HCT116 (cell line): ENCODE measurements at regions not wholly inside any gene's neighbourhood (a gene's known extent, or its start where the extent isn't known, plus 50 kb on each side); places are given as distances from the start of the nearest gene placed in this dataset.
"Not testable (repeated sequence)": the region's sequence is repeated elsewhere in the genome, so short reads cannot be mapped to it uniquely, and the experiment has no call there.

ENCODE experiments used
- ATAC-seq: fragments of 200-7000 bp; cut with Tn5 transposase; 2 replicates; pipeline ENCODE4 v1.9.1; 2020; ENCODE audit warnings: mild to moderate bottlenecking, moderate library complexity
- BruUV-seq: library from RNA; stranded (reverse); fragments of 400-500 nt; replicated peaks from 2 replicates; lab custom pipeline; 2021; lab: Mats Ljungman, UMichigan
- CTCF ChIA-PET: fragments of 300-600 bp; sonication (Branson Sonifier 250); formaldehyde crosslinking; loops from one replicate; lab custom pipeline; 2021; ENCODE audit warnings: antibody characterized with exemption; lab: Charles Lee
- POLR2A ChIA-PET: fragments of 300-600, 350-600 bp; sonication (Branson Sonifier 250); formaldehyde crosslinking; loops from one replicate; lab custom pipeline; 2021; ENCODE audit warnings: antibody characterized with exemption; lab: Charles Lee
- RAD21 ChIA-PET, 2 experiments: fragments of 300-600 bp; sonication (Branson Sonifier 250); formaldehyde crosslinking; loops; one replicate each; lab custom pipeline; 2023; ENCODE audit warnings: low total read pairs in 2 of 2; ENCODE audit not compliant: uncharacterized antibody in 2 of 2, unreplicated experiment in 2 of 2, low non-redundant PET in 1 of 2; lab: Charles Lee
- DNase-seq: peaks from one replicate; pipeline ENCODE4 v3.0.0-alpha.2; 2010; ENCODE audit warnings: low read depth, low spot score
- H2AFZ ChIP-seq: fragments of 200-600 bp; shearing (Covaris generic), sonication (generic); 2 replicates; pipeline ENCODE4 v1.6.1; 2017; ENCODE audit warnings: low read depth, mixed run types, mixed read lengths, antibody characterized with exemption, low read length; ENCODE audit not compliant: poor library complexity, severe bottlenecking
- H3K27ac ChIP-seq: 2 replicates; pipeline ENCODE4 v1.5.1; 2012; ENCODE audit warnings: low read depth, low read length
- H3K27me3 ChIP-seq: fragments of 200-600 bp; sonication (generic); 2 replicates; pipeline ENCODE4 v1.6.1; 2016; ENCODE audit warnings: mixed run types, low read length, mixed read lengths; ENCODE audit not compliant: insufficient read depth
- H3K36me3 ChIP-seq, 2 experiments: fragments of 200-500 bp in 1 of 2; fragments of 200-600 bp in 1 of 2; sonication (Bioruptor generic) in 1 of 2; sonication (generic) in 1 of 2; 2 replicates each; pipeline versions ENCODE4 v1.5.1 to v1.6.1; 2014 to 2016; ENCODE audit warnings: low read length in 2 of 2, inconsistent platforms in 1 of 2, mixed read lengths in 1 of 2, mixed run types in 1 of 2; ENCODE audit not compliant: insufficient read depth in 2 of 2, control insufficient read depth in 1 of 2
- H3K4me1 ChIP-seq, 2 experiments: fragments of 200-600 bp in 1 of 2; sonication (generic) in 1 of 2; 2 replicates each; pipeline versions ENCODE4 v1.5.1 to v1.6.1; 2012 to 2017; ENCODE audit warnings: low read length in 2 of 2, inconsistent platforms in 1 of 2, mild to moderate bottlenecking in 1 of 2, mixed read lengths in 1 of 2, mixed run types in 1 of 2, moderate library complexity in 1 of 2; ENCODE audit not compliant: insufficient read depth in 2 of 2, control insufficient read depth in 1 of 2
- H3K4me2 ChIP-seq: fragments of 200-600 bp; sonication (generic); 2 replicates; pipeline ENCODE4 v1.6.1; 2017; ENCODE audit warnings: mixed run types, low read length, mixed read lengths
- H3K4me3 ChIP-seq, 2 experiments: fragments of 200-600 bp in 1 of 2; sonication (generic) in 1 of 2; replicated peaks in 1 of 2; 2 replicates each; pipeline ENCODE4 v1.5.1; 2011 to 2016; ENCODE audit warnings: low read length in 2 of 2, control low read depth in 1 of 2, low read depth in 1 of 2, mild to moderate bottlenecking in 1 of 2, mixed read lengths in 1 of 2, mixed run types in 1 of 2
- H3K79me2 ChIP-seq: fragments of 200-600 bp; sonication (generic); 2 replicates; pipeline ENCODE4 v1.6.1; 2017; ENCODE audit warnings: mild to moderate bottlenecking, mixed run types, low read length, moderate library complexity, mixed read lengths; ENCODE audit not compliant: insufficient read depth
- H3K9ac ChIP-seq: fragments of 200-600 bp; sonication (generic); 2 replicates; pipeline ENCODE4 v1.6.1; 2016; ENCODE audit warnings: low read length, mixed read lengths
- H3K9me2 ChIP-seq: fragments of 200-600 bp; sonication (generic), shearing (Covaris generic); 2 replicates; pipeline ENCODE4 v1.6.1; 2017; ENCODE audit warnings: mixed run types, mild to moderate bottlenecking, moderate library complexity; ENCODE audit not compliant: insufficient read depth
- H3K9me3 ChIP-seq, 2 experiments: fragments of 200-500 bp in 1 of 2; fragments of 200-600 bp in 1 of 2; sonication (Bioruptor generic) in 1 of 2; sonication (generic) in 1 of 2; 2 replicates each; pipeline ENCODE4 v1.6.1; 2014 to 2017; ENCODE audit warnings: low read length in 2 of 2, mixed read lengths in 2 of 2, inconsistent platforms in 1 of 2, low read depth in 1 of 2, mild to moderate bottlenecking in 1 of 2, mixed run types in 1 of 2, moderate library complexity in 1 of 2; ENCODE audit not compliant: control insufficient read depth in 1 of 2, insufficient read depth in 1 of 2
- H4K20me1 ChIP-seq: fragments of 200-600 bp; sonication (generic), shearing (Covaris generic); 2 replicates; pipeline ENCODE4 v1.6.1; 2017; ENCODE audit warnings: mixed run types, mild to moderate bottlenecking, moderate library complexity; ENCODE audit not compliant: insufficient read depth
- CBX3 ChIP-seq: IDR thresholded peaks from 2 replicates; pipeline ENCODE4 v1.6.1; 2012; ENCODE audit warnings: low read depth
- POLR2AphosphoS5 ChIP-seq: IDR thresholded peaks from 2 replicates; pipeline ENCODE4 v1.6.1; 2011; ENCODE audit warnings: mild to moderate bottlenecking, low read depth, low read length, moderate library complexity
- SP1 ChIP-seq: IDR thresholded peaks from 2 replicates; pipeline ENCODE4 v1.6.1; 2012; ENCODE audit warnings: low read depth
- SRF ChIP-seq: IDR thresholded peaks from 2 replicates; pipeline ENCODE4 v1.6.1; 2012; ENCODE audit warnings: low read depth
- ZBTB33 ChIP-seq: IDR thresholded peaks from 2 replicates; pipeline ENCODE4 v1.6.1; 2011; ENCODE audit warnings: mild to moderate bottlenecking, low read length, moderate library complexity; ENCODE audit not compliant: insufficient replicate concordance; ENCODE audit errors: extremely low read depth
- ZFX ChIP-seq: fragments of 450-650 bp; IDR thresholded peaks from 2 replicates; pipeline ENCODE4 v1.6.1; 2017
- ZNF274 ChIP-seq: fragments of 200-500 bp; sonication (Bioruptor generic); IDR thresholded peaks from 2 replicates; pipeline ENCODE4 v1.6.1; 2014; ENCODE audit warnings: mild to moderate bottlenecking, low read depth, low read length, inconsistent platforms
- intact Hi-C: fragments of 100-400 bp; cut with micrococcal nuclease; formaldehyde crosslinking; loops from 2 replicates; pipeline ENCODE4 v1.10.0; 2022
- TF ChIP-seq, protein P1 (sequence below): IDR thresholded peaks from 2 replicates; pipeline ENCODE4 v1.6.1; 2012; ENCODE audit warnings: low read depth
- TF ChIP-seq, protein P2 (sequence below), 3 experiments: fragments of 200-600 bp in 1 of 3; sonication (generic) in 1 of 3; IDR thresholded peaks in 2 of 3; conservative IDR thresholded peaks in 1 of 3; 2 replicates each; pipeline ENCODE4 v1.5.1; 2012 to 2017; ENCODE audit warnings: low read depth in 2 of 3, low read length in 2 of 3, antibody characterized with exemption in 1 of 3, borderline replicate concordance in 1 of 3, control low read depth in 1 of 3, mild to moderate bottlenecking in 1 of 3, mixed read lengths in 1 of 3, mixed run types in 1 of 3, moderate library complexity in 1 of 3; ENCODE audit not compliant: insufficient read depth in 1 of 3

GRCh38 chr4:75284831-75285230 is 229.4 kb downstream of the RCHY1 start (continued):
- no peak for TF ChIP-seq ZBTB33
- no peak for TF ChIP-seq SP1
- TF ChIP-seq POLR2AphosphoS5: no peak
- no peak for TF ChIP-seq ZNF274
- TF ChIP-seq CBX3: no peak
- TF ChIP-seq, all 23 proteins: peak for 0

DNA sequence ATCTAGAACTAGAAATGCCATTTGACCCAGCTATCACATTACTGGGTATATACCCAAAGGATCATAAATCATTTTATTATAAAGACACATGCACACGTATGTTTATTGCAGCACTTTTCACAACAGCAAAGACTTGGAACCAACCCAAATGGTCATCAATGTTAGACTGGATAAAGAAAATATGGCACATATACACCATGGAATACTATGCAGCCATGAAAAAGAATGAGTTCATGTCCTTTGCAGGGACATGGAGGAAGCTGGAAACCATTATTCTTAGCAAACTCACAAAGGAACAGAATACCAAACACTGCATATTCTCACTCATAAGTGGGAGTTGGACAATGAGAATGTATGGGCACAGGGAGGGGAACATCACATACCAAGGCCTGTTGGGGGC is 233.7 kb downstream of the RCHY1 start:
- POLR2A ChIA-PET, H3K79me2 ChIP-seq, BruUV-seq, H3K36me3 ChIP-seq, H3K27me3 ChIP-seq, H3K4me2 ChIP-seq, H3K9ac ChIP-seq, H2AFZ ChIP-seq, ATAC-seq, H3K9me3 ChIP-seq, H3K4me1 ChIP-seq, H3K9me2 ChIP-seq, H4K20me1 ChIP-seq, CTCF ChIA-PET, H3K27ac ChIP-seq, DNase-seq, H3K4me3 ChIP-seq, RAD21 ChIA-PET: not testable (repeated sequence)
- intact Hi-C loops: loop anchor here (10.0 kb wide), 1 partner anchor 956 kb away; no protein-coding TSS in a partner anchor

DNA sequence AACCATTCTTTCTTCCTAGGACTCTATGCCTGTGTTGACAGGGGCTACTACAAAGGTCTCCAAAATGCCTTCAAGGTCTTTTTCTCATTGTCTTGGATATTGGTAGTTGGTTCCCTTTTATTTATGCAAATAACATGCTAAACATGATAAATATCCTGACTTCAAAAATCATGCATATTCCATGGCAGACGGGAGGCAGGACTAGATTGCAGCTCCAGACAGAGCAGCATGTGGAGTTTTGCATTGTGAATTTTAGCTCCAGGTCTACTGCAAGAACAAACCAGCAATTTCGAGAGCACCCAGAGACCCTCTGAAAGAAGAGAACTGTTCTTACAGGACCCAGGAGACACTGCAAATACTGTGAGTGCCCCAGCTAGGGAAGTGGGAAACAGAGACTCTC is 254.9 kb downstream of the RCHY1 start:
- ChIA-PET CTCF (no interaction called here), POLR2A (no interaction called here), RAD21 (interaction anchor here in 1 of 2 experiments (0.7 kb wide), 1 partner anchor 1276 kb away, joined by 3 read pairs; no protein-coding TSS in a partner anchor)
- ATAC-seq (no peak), DNase-seq (no peak)
- Histone ChIP-seq H3K4me3 (no peak overlapping the region), H3K9ac (no peak overlapping the region), H3K9me3 (no peaks in the 10 kb centered on the region), H4K20me1 (no peaks in the 10 kb centered on the region), H3K27ac (no peak overlapping the region), H2AFZ (no peak overlapping the region), H3K9me2 (no peaks in the 10 kb centered on the region), H3K4me2 (no peak overlapping the region), H3K36me3 (no peaks in the 10 kb centered on the region), H3K27me3 (no peaks in the 10 kb centered on the region), H3K4me1 (peaks cover 0 to 6% of the 10 kb centered on the region in 2 experiments; a peak in 1 of 4 replicates), H3K79me2 (no peaks in the 10 kb centered on the region)
- intact Hi-C loops: no loop called here
- BruUV-seq: no TSS peak
- no peak for TF ChIP-seq SRF
- no peak for TF ChIP-seq ZNF274
- TF ChIP-seq CBX3: no peak
- TF ChIP-seq, protein P1, sequence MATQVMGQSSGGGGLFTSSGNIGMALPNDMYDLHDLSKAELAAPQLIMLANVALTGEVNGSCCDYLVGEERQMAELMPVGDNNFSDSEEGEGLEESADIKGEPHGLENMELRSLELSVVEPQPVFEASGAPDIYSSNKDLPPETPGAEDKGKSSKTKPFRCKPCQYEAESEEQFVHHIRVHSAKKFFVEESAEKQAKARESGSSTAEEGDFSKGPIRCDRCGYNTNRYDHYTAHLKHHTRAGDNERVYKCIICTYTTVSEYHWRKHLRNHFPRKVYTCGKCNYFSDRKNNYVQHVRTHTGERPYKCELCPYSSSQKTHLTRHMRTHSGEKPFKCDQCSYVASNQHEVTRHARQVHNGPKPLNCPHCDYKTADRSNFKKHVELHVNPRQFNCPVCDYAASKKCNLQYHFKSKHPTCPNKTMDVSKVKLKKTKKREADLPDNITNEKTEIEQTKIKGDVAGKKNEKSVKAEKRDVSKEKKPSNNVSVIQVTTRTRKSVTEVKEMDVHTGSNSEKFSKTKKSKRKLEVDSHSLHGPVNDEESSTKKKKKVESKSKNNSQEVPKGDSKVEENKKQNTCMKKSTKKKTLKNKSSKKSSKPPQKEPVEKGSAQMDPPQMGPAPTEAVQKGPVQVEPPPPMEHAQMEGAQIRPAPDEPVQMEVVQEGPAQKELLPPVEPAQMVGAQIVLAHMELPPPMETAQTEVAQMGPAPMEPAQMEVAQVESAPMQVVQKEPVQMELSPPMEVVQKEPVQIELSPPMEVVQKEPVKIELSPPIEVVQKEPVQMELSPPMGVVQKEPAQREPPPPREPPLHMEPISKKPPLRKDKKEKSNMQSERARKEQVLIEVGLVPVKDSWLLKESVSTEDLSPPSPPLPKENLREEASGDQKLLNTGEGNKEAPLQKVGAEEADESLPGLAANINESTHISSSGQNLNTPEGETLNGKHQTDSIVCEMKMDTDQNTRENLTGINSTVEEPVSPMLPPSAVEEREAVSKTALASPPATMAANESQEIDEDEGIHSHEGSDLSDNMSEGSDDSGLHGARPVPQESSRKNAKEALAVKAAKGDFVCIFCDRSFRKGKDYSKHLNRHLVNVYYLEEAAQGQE: no peak
- TF ChIP-seq, protein P2, sequence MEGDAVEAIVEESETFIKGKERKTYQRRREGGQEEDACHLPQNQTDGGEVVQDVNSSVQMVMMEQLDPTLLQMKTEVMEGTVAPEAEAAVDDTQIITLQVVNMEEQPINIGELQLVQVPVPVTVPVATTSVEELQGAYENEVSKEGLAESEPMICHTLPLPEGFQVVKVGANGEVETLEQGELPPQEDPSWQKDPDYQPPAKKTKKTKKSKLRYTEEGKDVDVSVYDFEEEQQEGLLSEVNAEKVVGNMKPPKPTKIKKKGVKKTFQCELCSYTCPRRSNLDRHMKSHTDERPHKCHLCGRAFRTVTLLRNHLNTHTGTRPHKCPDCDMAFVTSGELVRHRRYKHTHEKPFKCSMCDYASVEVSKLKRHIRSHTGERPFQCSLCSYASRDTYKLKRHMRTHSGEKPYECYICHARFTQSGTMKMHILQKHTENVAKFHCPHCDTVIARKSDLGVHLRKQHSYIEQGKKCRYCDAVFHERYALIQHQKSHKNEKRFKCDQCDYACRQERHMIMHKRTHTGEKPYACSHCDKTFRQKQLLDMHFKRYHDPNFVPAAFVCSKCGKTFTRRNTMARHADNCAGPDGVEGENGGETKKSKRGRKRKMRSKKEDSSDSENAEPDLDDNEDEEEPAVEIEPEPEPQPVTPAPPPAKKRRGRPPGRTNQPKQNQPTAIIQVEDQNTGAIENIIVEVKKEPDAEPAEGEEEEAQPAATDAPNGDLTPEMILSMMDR (IDR thresholded peaks at IDR 0.05 in 2 of 3, conservative IDR thresholded peaks at IDR 0.05 in 1 of 3; ENCODE audit: borderline replicate concordance in 1 of 3, insufficient read depth in 1 of 3, low read depth in 2 of 3, low read length in 2 of 3): no peak
- no peak for TF ChIP-seq ZFX
- no peak for TF ChIP-seq SP1
